CD4-positive, alpha-beta memory T cell (primary cell): ENCODE measurements at regions not wholly inside any gene's neighbourhood (a gene's known extent, or its start where the extent isn't known, plus 50 kb on each side); places are given as distances from the start of the nearest gene placed in this dataset.
A peak's percentile ranks its signal among the peaks of the same experiment; 100 is the strongest.

Experiments used
- CTCF ChIA-PET: fragments of 350-600 bp; sonication (Branson Sonifier 250); formaldehyde crosslinking; loops from one replicate; lab custom pipeline; 2021; ENCODE audit warnings: inconsistent platforms; ENCODE audit not compliant: partially characterized antibody; lab: Charles Lee
- POLR2A ChIA-PET: fragments of 350-600 bp; sonication (Branson Sonifier 250); formaldehyde crosslinking; loops from one replicate; lab custom pipeline; 2021; ENCODE audit not compliant: partially characterized antibody; lab: Charles Lee
- DNase-seq, 5 donors: peaks; one replicate each; pipeline versions ENCODE4 v3.0.0 to v3.0.0-alpha.2; 2020 to 2022; ENCODE audit warnings: mixed read lengths in 1 of 5
- H3K27ac ChIP-seq: one replicate; pipeline ENCODE4 v1.7.0; 2013; ENCODE audit warnings: low read depth, low read length
- H3K27me3 ChIP-seq: 2 replicates; pipeline ENCODE4 v1.7.0; 2013; ENCODE audit warnings: mild to moderate bottlenecking, low read length, moderate library complexity; ENCODE audit not compliant: insufficient read depth
- H3K36me3 ChIP-seq: 2 replicates; pipeline ENCODE4 v1.7.0; 2013; ENCODE audit warnings: mild to moderate bottlenecking, low read length, moderate library complexity; ENCODE audit not compliant: insufficient read depth
- H3K4me1 ChIP-seq: 2 replicates; pipeline ENCODE4 v1.7.0; 2013; ENCODE audit warnings: mild to moderate bottlenecking, low read length, moderate library complexity; ENCODE audit not compliant: insufficient read depth
- H3K4me3 ChIP-seq, 2 donors: one replicate each; pipeline ENCODE4 v1.7.0; 2013; ENCODE audit warnings: low read length in 2 of 2, mild to moderate bottlenecking in 1 of 2
- H3K9me3 ChIP-seq, 2 donors: one replicate each; pipeline ENCODE4 v1.7.0; 2013; ENCODE audit warnings: low read length in 2 of 2, control low read depth in 1 of 2; ENCODE audit not compliant: control insufficient read depth in 1 of 2
- H3K27ac Mint-ChIP-seq, 7 donors: one replicate each; pipeline ENCODE4 v1.8.0; 2020 to 2021; ENCODE audit warnings: mixed read lengths in 7 of 7, mild to moderate bottlenecking in 6 of 7, inconsistent platforms in 3 of 7, moderate library complexity in 3 of 7
- H3K27me3 Mint-ChIP-seq, 2 donors: one replicate each; pipeline ENCODE4 v1.8.0; 2020 to 2021; ENCODE audit warnings: mixed read lengths in 2 of 2
- H3K36me3 Mint-ChIP-seq, 2 donors: one replicate each; pipeline ENCODE4 v1.8.0; 2020 to 2021; ENCODE audit warnings: mixed read lengths in 2 of 2, inconsistent platforms in 1 of 2, mild to moderate bottlenecking in 1 of 2
- H3K4me1 Mint-ChIP-seq, 4 donors: one replicate each; pipeline ENCODE4 v1.8.0; 2020 to 2021; ENCODE audit warnings: mixed read lengths in 4 of 4, mild to moderate bottlenecking in 1 of 4
- H3K4me3 Mint-ChIP-seq, 8 donors: one replicate each; pipeline ENCODE4 v1.8.0; 2020 to 2021; ENCODE audit warnings: mixed read lengths in 8 of 8, mild to moderate bottlenecking in 7 of 8, moderate library complexity in 6 of 8, inconsistent platforms in 3 of 8
- H3K9me3 Mint-ChIP-seq, 8 donors: one replicate each; pipeline ENCODE4 v1.8.0; 2020 to 2021; ENCODE audit warnings: mixed read lengths in 8 of 8, mild to moderate bottlenecking in 5 of 8, inconsistent platforms in 3 of 8, moderate library complexity in 1 of 8
- intact Hi-C: fragments of 100-400 bp; cut with micrococcal nuclease; formaldehyde crosslinking; loops from one replicate; pipeline ENCODE4 v1.15.1; 2023

DNA sequence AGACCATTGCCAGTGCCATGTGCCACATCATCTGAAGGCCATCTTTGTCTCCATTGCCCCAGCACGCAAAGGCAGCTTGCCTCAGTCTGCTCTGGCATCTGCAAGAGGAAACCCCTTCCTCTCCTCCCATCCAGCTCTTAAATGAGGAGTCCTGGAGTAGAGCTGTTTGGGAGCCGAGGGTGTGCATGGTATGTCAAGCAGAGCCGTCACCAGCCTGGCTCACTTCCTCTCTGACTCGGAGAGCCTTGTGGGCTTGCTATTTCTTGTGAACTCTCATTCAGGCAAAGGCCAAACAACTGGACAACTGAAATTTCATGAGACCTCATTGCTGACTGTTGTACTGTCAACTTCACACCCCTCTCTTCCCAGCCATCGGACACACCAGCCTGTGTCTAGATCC, 143.9 kb downstream of the SIPA1L2 start:
- Mint-ChIP-seq H3K4me1 (no peaks in the 10 kb centered on the region), H3K27ac (no peak overlapping the region), H3K9me3 (no peaks in the 10 kb centered on the region), H3K4me3 (no peak overlapping the region), H3K36me3 (peaks cover 0 to 6% of the 10 kb centered on the region in 2 donors), H3K27me3 (no peaks in the 10 kb centered on the region)
- Histone ChIP-seq H3K4me1 (no peaks in the 10 kb centered on the region), H3K27me3 (no peaks in the 10 kb centered on the region), H3K36me3 (no peaks in the 10 kb centered on the region), H3K27ac (no peak overlapping the region), H3K9me3 (no peaks in the 10 kb centered on the region), H3K4me3 (no peak overlapping the region)
- intact Hi-C loops: no loop called here
- DNase-seq: no peak
- POLR2A ChIA-PET: no interaction called here
- CTCF ChIA-PET: no interaction called here

GRCh38 chr1:232484856-232485255, 145.1 kb downstream of the SIPA1L2 start:
- H3K4me3 ChIP-seq: no peak overlapping the region
- Mint-ChIP-seq H3K27ac (no peak overlapping the region), H3K27me3 (no peaks in the 10 kb centered on the region), H3K36me3 (peaks cover 0 to 6% of the 10 kb centered on the region in 2 donors), H3K4me3 (no peak overlapping the region), H3K4me1 (no peaks in the 10 kb centered on the region), H3K9me3 (no peaks in the 10 kb centered on the region)
- DNase-seq: no peak
- intact Hi-C loops: no loop called here
- no peak overlapping the region for H3K27ac ChIP-seq
- H3K27me3 ChIP-seq: no peaks in the 10 kb centered on the region
- H3K9me3 ChIP-seq: no peaks in the 10 kb centered on the region
- ChIA-PET CTCF (no interaction called here), POLR2A (no interaction called here)
- H3K4me1 ChIP-seq: no peaks in the 10 kb centered on the region
- H3K36me3 ChIP-seq: no peaks in the 10 kb centered on the region

GRCh38 chr1:232483826-232484225, 146.1 kb downstream of the SIPA1L2 start:
- ChIA-PET CTCF (interaction anchor here (1.2 kb wide), 1 partner anchor 144 kb away, joined by 3 read pairs; no protein-coding TSS in a partner anchor), POLR2A (no interaction called here)
- Mint-ChIP-seq H3K4me3 (no peak overlapping the region), H3K9me3 (no peaks in the 10 kb centered on the region), H3K4me1 (no peaks in the 10 kb centered on the region), H3K27me3 (no peaks in the 10 kb centered on the region), H3K36me3 (peaks cover 0 to 6% of the 10 kb centered on the region in 2 donors), H3K27ac (no peak overlapping the region)
- Histone ChIP-seq H3K27ac (no peak overlapping the region), H3K36me3 (no peaks in the 10 kb centered on the region), H3K4me3 (no peak overlapping the region), H3K4me1 (no peaks in the 10 kb centered on the region), H3K9me3 (no peaks in the 10 kb centered on the region), H3K27me3 (no peaks in the 10 kb centered on the region)
- intact Hi-C loops: no loop called here
- DNase-seq: no peak

DNA sequence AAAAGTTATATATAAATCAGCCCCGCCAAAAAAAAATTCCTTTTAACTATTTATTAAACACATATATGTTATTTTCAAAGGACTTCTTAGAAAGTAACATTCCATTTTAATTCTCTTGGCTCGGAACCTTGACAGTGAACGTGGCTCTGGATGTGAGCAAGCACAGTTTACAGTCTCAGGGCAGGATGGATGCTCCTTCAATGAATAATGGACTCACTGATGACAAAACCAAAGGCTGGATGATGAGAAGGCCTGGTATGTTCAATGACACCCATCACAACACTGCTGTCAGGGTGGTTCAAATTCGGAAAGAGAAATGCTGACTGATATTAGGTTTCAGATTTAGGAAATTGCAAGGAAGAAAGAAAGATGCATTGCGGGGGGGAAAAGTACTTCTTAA, 148.8 kb downstream of the SIPA1L2 start:
- no peak overlapping the region for H3K4me3 Mint-ChIP-seq
- no peaks in the 10 kb centered on the region for H3K4me1 Mint-ChIP-seq
- no peaks in the 10 kb centered on the region for H3K9me3 ChIP-seq
- DNase-seq: no peak
- intact Hi-C loops: no loop called here
- H3K36me3 ChIP-seq: no peaks in the 10 kb centered on the region
- H3K27ac Mint-ChIP-seq: no peak overlapping the region
- ChIA-PET CTCF (no interaction called here), POLR2A (no interaction called here)
- H3K4me3 ChIP-seq: no peak overlapping the region
- peaks cover 0 to 2% of the 10 kb centered on the region in 2 donors for H3K27me3 Mint-ChIP-seq
- H3K4me1 ChIP-seq: no peaks in the 10 kb centered on the region
- H3K27ac ChIP-seq: no peak overlapping the region
- peaks cover 0 to 6% of the 10 kb centered on the region in 2 donors for H3K36me3 Mint-ChIP-seq
- no peaks in the 10 kb centered on the region for H3K9me3 Mint-ChIP-seq
- H3K27me3 ChIP-seq: no peaks in the 10 kb centered on the region

DNA sequence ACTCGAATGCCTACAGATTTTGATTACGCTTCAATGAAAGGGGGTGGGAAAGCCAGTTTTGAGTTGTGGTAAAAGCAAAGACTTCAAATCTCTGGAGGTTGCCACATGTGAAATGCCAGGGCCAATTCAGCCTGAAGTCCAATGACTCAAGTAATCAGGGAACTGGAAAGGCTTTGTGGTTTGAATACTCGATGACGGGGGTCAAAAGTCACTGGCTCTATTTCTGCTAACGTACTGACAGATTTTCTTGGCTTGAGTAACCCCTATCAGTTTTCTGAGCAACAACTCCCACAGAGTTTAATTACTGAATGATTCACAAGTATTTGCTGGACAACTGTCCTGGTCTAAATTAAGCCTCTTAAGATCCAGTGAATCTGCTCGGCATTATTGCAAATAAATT, 152.2 kb downstream of the SIPA1L2 start:
- CTCF ChIA-PET: no interaction called here
- no peaks in the 10 kb centered on the region for H3K36me3 ChIP-seq
- H3K4me1 ChIP-seq: no peaks in the 10 kb centered on the region
- no peak overlapping the region for H3K27ac Mint-ChIP-seq
- no peaks in the 10 kb centered on the region for H3K9me3 Mint-ChIP-seq
- no peaks in the 10 kb centered on the region for H3K27me3 ChIP-seq
- POLR2A ChIA-PET: no interaction called here
- no peak overlapping the region for H3K4me3 ChIP-seq
- H3K4me1 Mint-ChIP-seq: no peaks in the 10 kb centered on the region
- intact Hi-C loops: no loop called here
- H3K9me3 ChIP-seq: no peaks in the 10 kb centered on the region
- no peak for DNase-seq
- H3K27me3 Mint-ChIP-seq: peaks cover 1 to 4% of the 10 kb centered on the region in 2 donors
- no peaks in the 10 kb centered on the region for H3K36me3 Mint-ChIP-seq
- no peak overlapping the region for H3K4me3 Mint-ChIP-seq
- no peak overlapping the region for H3K27ac ChIP-seq

- Mint-ChIP-seq H3K4me1 (peaks cover 0 to 6% (median 0%) of the 10 kb centered on the region in 4 donors), H3K27ac (no peak overlapping the region), H3K4me3 (no peak overlapping the region), H3K9me3 (no peaks in the 10 kb centered on the region), H3K27me3 (peaks cover 1 to 4% of the 10 kb centered on the region in 2 donors), H3K36me3 (no peaks in the 10 kb centered on the region)
- intact Hi-C loops: no loop called here
- no peaks in the 10 kb centered on the region for H3K9me3 ChIP-seq
- H3K27me3 ChIP-seq: no peaks in the 10 kb centered on the region
- no peaks in the 10 kb centered on the region for H3K4me1 ChIP-seq
- DNase-seq: no peak
- ChIA-PET CTCF (no interaction called here), POLR2A (no interaction called here)
- no peak overlapping the region for H3K4me3 ChIP-seq
- no peak overlapping the region for H3K27ac ChIP-seq
- H3K36me3 ChIP-seq: no peaks in the 10 kb centered on the region
Measured at GRCh38 chr1:232476538-232476950, 153.4 kb downstream of the SIPA1L2 start.

DNA sequence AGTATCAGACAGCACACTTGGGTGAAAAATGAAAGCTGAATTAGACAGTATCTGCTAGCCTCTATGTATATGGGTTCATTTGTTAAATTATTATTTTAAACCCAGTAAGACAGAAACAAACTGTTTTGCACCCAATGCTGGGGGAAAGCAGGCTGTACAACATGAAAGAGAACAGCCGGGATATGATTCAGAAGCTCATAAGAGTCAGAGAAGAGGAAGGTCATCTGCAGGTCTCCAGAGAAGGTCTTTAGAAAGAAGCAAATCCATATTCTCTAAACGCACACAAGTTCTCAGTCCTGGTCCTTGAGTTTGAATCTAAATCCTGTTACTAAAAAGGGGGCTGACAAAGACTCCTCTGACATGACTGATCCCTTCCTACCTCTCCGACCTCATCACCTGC, 155.1 kb downstream of the SIPA1L2 start:
- no peaks in the 10 kb centered on the region for H3K9me3 ChIP-seq
- peaks cover 2 to 13% (median 4%) of the 10 kb centered on the region in 4 donors for H3K4me1 Mint-ChIP-seq
- peaks cover 4% of the 10 kb centered on the region for H3K4me1 ChIP-seq
- H3K36me3 ChIP-seq: no peaks in the 10 kb centered on the region
- CTCF ChIA-PET: no interaction called here
- peaks cover 0 to 2% (median 0%) of the 10 kb centered on the region in 8 donors for H3K9me3 Mint-ChIP-seq
- intact Hi-C loops: no loop called here
- no peak overlapping the region for H3K4me3 ChIP-seq
- no peak for DNase-seq
- peak overlapping the region in 1 of 7 donors; percentile 92 for H3K27ac Mint-ChIP-seq
- POLR2A ChIA-PET: no interaction called here
- H3K27ac ChIP-seq: no peak overlapping the region
- peaks cover 0 to 3% of the 10 kb centered on the region in 2 donors for H3K36me3 Mint-ChIP-seq
- H3K27me3 ChIP-seq: no peaks in the 10 kb centered on the region
- no peak overlapping the region for H3K4me3 Mint-ChIP-seq
- peaks cover 1 to 4% of the 10 kb centered on the region in 2 donors for H3K27me3 Mint-ChIP-seq

DNA sequence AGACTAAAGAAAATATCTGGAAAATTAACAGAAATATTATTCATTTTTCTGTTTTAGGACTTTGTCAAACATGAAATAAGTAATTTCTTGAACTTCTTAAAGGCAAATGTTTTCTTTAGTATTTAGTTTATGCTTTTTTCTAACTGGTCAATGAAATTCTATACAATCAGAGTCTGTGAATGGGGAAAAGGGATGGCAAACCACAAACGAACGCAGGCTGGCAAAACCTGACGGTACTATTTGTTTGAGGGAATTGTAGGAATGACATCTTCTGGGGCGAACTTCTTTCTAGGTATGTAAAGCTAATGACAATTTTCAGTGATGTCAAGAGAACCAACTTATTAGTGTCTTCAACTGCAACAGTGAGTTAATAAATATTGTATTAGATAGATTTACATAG, 156.0 kb downstream of the SIPA1L2 start:
- intact Hi-C loops: no loop called here
- POLR2A ChIA-PET: no interaction called here
- Mint-ChIP-seq H3K4me1 (peaks cover 2 to 13% (median 4%) of the 10 kb centered on the region in 4 donors), H3K27me3 (peaks cover 1 to 4% of the 10 kb centered on the region in 2 donors), H3K36me3 (peaks cover 0 to 3% of the 10 kb centered on the region in 2 donors), H3K4me3 (no peak overlapping the region), H3K9me3 (peaks cover 0 to 2% (median 0%) of the 10 kb centered on the region in 8 donors), H3K27ac (no peak overlapping the region)
- no peaks in the 10 kb centered on the region for H3K9me3 ChIP-seq
- H3K4me1 ChIP-seq: peaks cover 4% of the 10 kb centered on the region
- DNase-seq: no peak
- H3K27me3 ChIP-seq: no peaks in the 10 kb centered on the region
- no peak overlapping the region for H3K27ac ChIP-seq
- CTCF ChIA-PET: no interaction called here
- H3K36me3 ChIP-seq: no peaks in the 10 kb centered on the region
- H3K4me3 ChIP-seq: no peak overlapping the region
